GM12878 (cell line): ENCODE measurements at regions not wholly inside any gene's neighbourhood (a gene's known extent, or its start where the extent isn't known, plus 50 kb on each side); places are given as distances from the start of the nearest gene placed in this dataset.

Experiments
- ATAC-seq: fragments of 200-7000 bp; cut with Tn5 transposase; 3 replicates; pipeline ENCODE4 v1.9.1; 2020; ENCODE audit warnings: mild to moderate bottlenecking, moderate library complexity
- BruUV-seq: library from RNA; stranded (reverse); fragments of 400-500 nt; replicated peaks from 2 replicates; lab custom pipeline; 2021; lab: Mats Ljungman, UMichigan
- CTCF ChIA-PET: fragments of 300-600 bp; sonication (Branson Sonifier 250); formaldehyde crosslinking; extraction: SDS; loops from one replicate; lab custom pipeline; 2021; ENCODE audit warnings: inconsistent platforms; lab: Yijun Ruan, JAX
- POLR2A ChIA-PET: fragments of 350-600 bp; formaldehyde crosslinking; extraction: SDS; loops from one replicate; lab custom pipeline; 2021; ENCODE audit warnings: inconsistent platforms; lab: Charles Lee
- RAD21 ChIA-PET: fragments of 300-600 bp; sonication (Branson Sonifier 250); formaldehyde crosslinking; loops from one replicate; lab custom pipeline; 2023; ENCODE audit warnings: antibody characterized with exemption; ENCODE audit not compliant: unreplicated experiment; lab: Charles Lee
- SMC1A ChIA-PET: fragments of 300-600 bp; sonication (Branson Sonifier 250); formaldehyde crosslinking; loops from one replicate; lab custom pipeline; 2023; ENCODE audit not compliant: unreplicated experiment, uncharacterized antibody; lab: Charles Lee
- DNase-seq: peaks from one replicate; pipeline ENCODE4 v3.0.0-alpha.2; 2011; ENCODE audit warnings: low read depth, low spot score
- FAIRE-seq: peaks from 3 replicates; lab custom pipeline; 2011; peaks lifted over from hg19 to GRCh38; lab: Jason Lieb, UNC
- H2AFZ ChIP-seq: 2 replicates; pipeline ENCODE4 v1.6.0; 2011; ENCODE audit warnings: low read depth, low read length, control low read depth; ENCODE audit not compliant: control insufficient read depth
- H3K27ac ChIP-seq: 2 replicates; pipeline ENCODE4 v1.5.1; 2011; ENCODE audit warnings: control low read depth; ENCODE audit not compliant: control insufficient read depth, insufficient read depth
- H3K27me3 ChIP-seq, 2 experiments: replicated peaks in 1 of 2; 2 replicates each; pipeline versions ENCODE4 v1.6.0 to v1.6.1; 2011; ENCODE audit warnings: low read length in 1 of 2; ENCODE audit not compliant: control insufficient read depth in 2 of 2, insufficient read depth in 2 of 2
- H3K36me3 ChIP-seq, 2 experiments: 2 replicates each; pipeline ENCODE4 v1.5.1; 2011; ENCODE audit warnings: low read length in 1 of 2; ENCODE audit not compliant: control insufficient read depth in 2 of 2, insufficient read depth in 2 of 2
- H3K4me1 ChIP-seq: 2 replicates; pipeline ENCODE4 v1.6.1; 2011; ENCODE audit warnings: mild to moderate bottlenecking, low read length, moderate library complexity, mixed read lengths; ENCODE audit not compliant: control insufficient read depth, insufficient read depth
- H3K4me2 ChIP-seq: 2 replicates; pipeline ENCODE4 v1.6.0; 2011; ENCODE audit warnings: control low read depth; ENCODE audit not compliant: control insufficient read depth, insufficient read depth
- H3K4me3 ChIP-seq: fragments of 200-600 bp; sonication (generic); 2 replicates; pipeline ENCODE4 v1.5.1; 2016
- H3K79me2 ChIP-seq: 2 replicates; pipeline ENCODE4 v1.6.0; 2011; ENCODE audit warnings: low read length; ENCODE audit not compliant: control insufficient read depth, insufficient read depth
- H3K9ac ChIP-seq: 2 replicates; pipeline ENCODE4 v1.8.0; 2011; ENCODE audit warnings: low read length, control low read depth, mixed read lengths; ENCODE audit not compliant: control insufficient read depth, insufficient read depth
- H3K9me3 ChIP-seq: replicated peaks from 3 replicates; pipeline ENCODE4 v1.5.1; 2011; ENCODE audit warnings: mild to moderate bottlenecking, low read length; ENCODE audit not compliant: control insufficient read depth, insufficient read depth
- H4K20me1 ChIP-seq: 2 replicates; pipeline ENCODE4 v1.6.0; 2011; ENCODE audit not compliant: control insufficient read depth, insufficient read depth
- CBX3 ChIP-seq: fragments of 200-600 bp; sonication (generic); IDR thresholded peaks from 2 replicates; pipeline ENCODE4 v1.6.1; 2016; ENCODE audit warnings: low read depth, borderline replicate concordance
- HDAC2 ChIP-seq: fragments of 200-600 bp; sonication (generic); IDR thresholded peaks from 2 replicates; pipeline ENCODE4 v1.6.1; 2017
- IRF4 ChIP-seq: IDR thresholded peaks from 2 replicates; pipeline ENCODE4 v1.6.1; 2011; ENCODE audit warnings: low read depth, low read length
- MYC ChIP-seq: IDR thresholded peaks from 2 replicates; pipeline ENCODE4 v1.6.1; 2011; ENCODE audit warnings: mild to moderate bottlenecking, low read length, moderate library complexity, inconsistent platforms; ENCODE audit not compliant: insufficient read depth, insufficient replicate concordance, insufficient read length, severe bottlenecking
- NR2F1 ChIP-seq: fragments of 450-650 bp; conservative IDR thresholded peaks from 2 replicates; pipeline ENCODE4 v1.6.1; 2017; ENCODE audit warnings: mild to moderate bottlenecking
- POU2F2 ChIP-seq: IDR thresholded peaks from 3 replicates; pipeline ENCODE4 v1.6.1; 2011; ENCODE audit warnings: low read depth, mild to moderate bottlenecking, low read length, borderline replicate concordance
- RB1 ChIP-seq: fragments of 450-650 bp; formaldehyde crosslinking; IDR thresholded peaks from 2 replicates; pipeline ENCODE4 v1.6.1; 2017; ENCODE audit warnings: mild to moderate bottlenecking, borderline replicate concordance
- RCOR1 ChIP-seq: conservative IDR thresholded peaks from 2 replicates; pipeline ENCODE4 v1.6.1; 2012; ENCODE audit warnings: low read depth, low read length, improper control_type of control experiment
- SKIL ChIP-seq: fragments of 450-650 bp; IDR thresholded peaks from 2 replicates; pipeline ENCODE4 v1.6.1; 2017; ENCODE audit warnings: mild to moderate bottlenecking, low read depth, inconsistent platforms; ENCODE audit not compliant: poor library complexity, severe bottlenecking
- SREBF1 ChIP-seq: IDR thresholded peaks from 2 replicates; pipeline ENCODE4 v1.6.1; 2012; ENCODE audit warnings: mild to moderate bottlenecking, low read length
- TAF1 ChIP-seq: IDR thresholded peaks from 2 replicates; pipeline ENCODE4 v1.6.1; 2011; ENCODE audit warnings: mild to moderate bottlenecking, low read depth, low read length, borderline replicate concordance
- TBL1XR1 ChIP-seq: IDR thresholded peaks from 2 replicates; pipeline ENCODE4 v1.6.1; 2012; ENCODE audit warnings: low read depth, low read length, improper control_type of control experiment
- TCF12 ChIP-seq: IDR thresholded peaks from 2 replicates; pipeline ENCODE4 v1.6.1; 2011; ENCODE audit warnings: low read depth, mild to moderate bottlenecking, low read length
- ZBED1 ChIP-seq: IDR thresholded peaks from 2 replicates; pipeline ENCODE4 v1.6.1; 2016; ENCODE audit warnings: borderline replicate concordance
- ZNF207 ChIP-seq: fragments of 450-650 bp; IDR thresholded peaks from 2 replicates; pipeline ENCODE4 v1.6.1; 2014; ENCODE audit warnings: antibody characterized with exemption, mild to moderate bottlenecking, borderline replicate concordance
- ZNF217 ChIP-seq: fragments of 450-650 bp; IDR thresholded peaks from 2 replicates; pipeline ENCODE4 v1.6.1; 2017; ENCODE audit warnings: antibody characterized with exemption, mild to moderate bottlenecking
- WGBS: methylation state at CpG from one replicate; pipeline ENCODE4 v1.1.6; 2016; ENCODE audit warnings: low lambda C conversion rate; ENCODE audit not compliant: insufficient replicate concordance, insufficient coverage; ENCODE audit errors: missing lambda C conversion rate; 5-methylcytosine and 5-hydroxymethylcytosine counted together
- in situ Hi-C: fragments of 300-500 bp; cut with MboI; formaldehyde crosslinking; loops from 9 replicates; pipeline ENCODE4 v1.14.3; 2018; ENCODE audit warnings: mixed read lengths
- intact Hi-C: fragments of 100-400 bp; cut with micrococcal nuclease; formaldehyde crosslinking; loops from one replicate; pipeline ENCODE4 v1.14.2; 2022; ENCODE audit not compliant: unreplicated experiment

GRCh38 chr13:94896238-94896637 lies 183.9 kb upstream of the SOX21 start (continued):
- TF ChIP-seq SKIL: no peak
- TF ChIP-seq CBX3: no peak

GRCh38 chr13:94886191-94886590 lies 173.8 kb upstream of the SOX21 start:
- WGBS: 28% methylated on average over 2 of the region's 2 CpGs
- no TSS peak for BruUV-seq
- H3K36me3 ChIP-seq: no peaks in the 10 kb centered on the region
- no peak for ATAC-seq
- H3K9ac ChIP-seq: no peak overlapping the region
- no peaks in the 10 kb centered on the region for H4K20me1 ChIP-seq
- H3K79me2 ChIP-seq: no peaks in the 10 kb centered on the region
- H3K9me3 ChIP-seq: no peaks in the 10 kb centered on the region
- intact Hi-C loops: no loop called here
- H3K4me3 ChIP-seq: no peak overlapping the region
- no peak overlapping the region for H3K4me2 ChIP-seq
- no peak overlapping the region for H3K27ac ChIP-seq
- H2AFZ ChIP-seq: no peak overlapping the region
- TF ChIP-seq RCOR1: no peak
- no peak for TF ChIP-seq SREBF1
- no peak for TF ChIP-seq ZBED1
- no peak for TF ChIP-seq TCF12
- TF ChIP-seq MYC: no peak
- no peak for TF ChIP-seq HDAC2
- no peak for TF ChIP-seq ZNF217
- TF ChIP-seq RB1: no peak
- no peak for TF ChIP-seq IRF4
- TF ChIP-seq NR2F1: no peak
- no peak for TF ChIP-seq TBL1XR1
- TF ChIP-seq POU2F2: no peak
- TF ChIP-seq TAF1: no peak
- no peak for TF ChIP-seq ZNF207
- ChIA-PET POLR2A (interaction anchor here (0.7 kb wide), 1 partner anchor 229 kb away, joined by 3 read pairs; no protein-coding TSS in a partner anchor), RAD21 (no interaction called here), SMC1A (no interaction called here), CTCF (no interaction called here)
- H3K27me3 ChIP-seq: no peaks in the 10 kb centered on the region; a peak in 1 of 4 replicates
- no peaks in the 10 kb centered on the region for H3K4me1 ChIP-seq
- no peak for FAIRE-seq
- DNase-seq: no peak
- in situ Hi-C loops: no loop called here
